Cardiac muscle cell (in vitro differentiated cells and primary cell): ENCODE measurements at regions not wholly inside any gene's neighbourhood (a gene's known extent, or its start where the extent isn't known, plus 50 kb on each side); places are given as distances from the start of the nearest gene placed in this dataset.

Experiments used
- DNase-seq, 2 donors: peaks; one replicate each; pipeline versions ENCODE4 v3.0.0 to v3.0.0-alpha.2; 2010 to 2017; ENCODE audit warnings: low read depth in 1 of 2, low spot score in 1 of 2
- H3K27ac ChIP-seq: fragments of 200-600 bp; sonication (generic); 2 replicates; pipeline ENCODE4 v1.5.1; 2016
- H3K27me3 ChIP-seq: fragments of 200-600 bp; sonication (generic); 2 replicates; pipeline ENCODE4 v1.6.0; 2016; ENCODE audit warnings: control low read depth
- H3K36me3 ChIP-seq: fragments of 200-600 bp; sonication (generic); 2 replicates; pipeline ENCODE4 v1.5.1; 2016; ENCODE audit warnings: control low read depth
- H3K4me1 ChIP-seq: fragments of 200-600 bp; sonication (generic); 2 replicates; pipeline ENCODE4 v1.8.1; 2017; ENCODE audit warnings: low read depth, mild to moderate bottlenecking, mixed run types
- H3K4me3 ChIP-seq: fragments of 200-600 bp; sonication (generic); 2 replicates; pipeline ENCODE4 v1.5.1; 2016; ENCODE audit warnings: mild to moderate bottlenecking
- H3K9me3 ChIP-seq: fragments of 200-600 bp; sonication (generic); 2 replicates; pipeline ENCODE4 v1.5.1; 2017; ENCODE audit warnings: low read depth, mild to moderate bottlenecking, control low read depth
- CTCF ChIP-seq: IDR thresholded peaks from 2 replicates; pipeline ENCODE4 v1.5.1; 2012; ENCODE audit warnings: low read depth, mild to moderate bottlenecking, low read length

- H3K27ac ChIP-seq = peak overlapping the region; percentile 19
- DNase-seq = no peak
Observed at GRCh38 chr1:244952940-244953339, 88.6 kb upstream of the HNRNPU start.

GRCh38 chr1:244952280-244952933, 88.1 kb upstream of the HNRNPU start:
- H3K27ac ChIP-seq = peak overlapping the region; percentile 19

More at GRCh38 chr1:244952940-244953339, 88.6 kb upstream of the HNRNPU start:
- TF ChIP-seq CTCF = no peak
- H3K4me1 ChIP-seq = peaks cover 29% of the 10 kb centered on the region
- H3K4me3 ChIP-seq = no peak overlapping the region
- H3K36me3 ChIP-seq = no peaks in the 10 kb centered on the region
- no peaks in the 10 kb centered on the region for H3K9me3 ChIP-seq
- H3K27me3 ChIP-seq = no peaks in the 10 kb centered on the region

GRCh38 chr1:244948416-244948815, 84.1 kb upstream of the HNRNPU start:
- Histone ChIP-seq H3K27ac (no peak overlapping the region), H3K4me1 (peaks cover 3% of the 10 kb centered on the region), H3K4me3 (no peak overlapping the region), H3K9me3 (no peaks in the 10 kb centered on the region), H3K27me3 (no peaks in the 10 kb centered on the region), H3K36me3 (no peaks in the 10 kb centered on the region)
- no peak for DNase-seq
- no peak for TF ChIP-seq CTCF

More at GRCh38 chr1:244952280-244952933, 88.1 kb upstream of the HNRNPU start:
- Histone ChIP-seq H3K4me3 (no peak overlapping the region), H3K27me3 (no peaks in the 10 kb centered on the region), H3K4me1 (peaks cover 29% of the 10 kb centered on the region), H3K9me3 (no peaks in the 10 kb centered on the region), H3K36me3 (no peaks in the 10 kb centered on the region)
- no peak for TF ChIP-seq CTCF
- no peak for DNase-seq

DNA sequence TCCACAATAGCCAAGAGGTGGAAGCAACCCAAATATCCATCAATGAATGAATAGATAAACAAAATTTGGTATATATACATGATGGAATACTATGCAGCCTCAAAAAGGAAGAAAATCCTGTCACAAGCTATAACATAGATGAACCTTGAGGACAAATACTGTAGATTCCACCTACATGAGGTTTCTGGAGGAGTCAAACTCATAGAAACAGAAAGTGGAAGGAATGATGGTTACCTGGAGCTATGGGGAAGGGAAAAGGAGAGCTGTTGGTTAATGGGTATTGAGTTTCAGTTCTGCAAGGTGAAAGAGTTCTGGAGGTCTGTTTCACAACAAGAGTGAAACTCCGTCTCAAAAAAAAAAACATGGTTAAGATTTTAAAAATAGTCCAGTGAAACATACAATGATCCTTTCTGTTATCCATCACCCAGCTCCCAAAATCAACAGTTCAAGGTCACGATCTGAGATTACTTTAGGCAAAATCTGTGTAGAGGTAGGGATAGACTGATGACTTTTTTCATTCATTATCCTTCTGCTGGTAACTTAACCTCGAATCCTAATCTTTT, 80.8 kb upstream of the HNRNPU start:
- Histone ChIP-seq H3K4me1 (no peaks in the 10 kb centered on the region), H3K4me3 (no peak overlapping the region), H3K27me3 (no peaks in the 10 kb centered on the region), H3K27ac (no peak overlapping the region), H3K9me3 (no peaks in the 10 kb centered on the region), H3K36me3 (no peaks in the 10 kb centered on the region)
- DNase-seq = no peak
- TF ChIP-seq CTCF = no peak

- no peaks in the 10 kb centered on the region for H3K9me3 ChIP-seq
- no peaks in the 10 kb centered on the region for H3K4me1 ChIP-seq
- no peaks in the 10 kb centered on the region for H3K36me3 ChIP-seq
- no peak for DNase-seq
- no peak for TF ChIP-seq CTCF
- H3K27me3 ChIP-seq = no peaks in the 10 kb centered on the region
- H3K27ac ChIP-seq = no peak overlapping the region
- H3K4me3 ChIP-seq = no peak overlapping the region
Observed at GRCh38 chr1:244941121-244941520, 76.8 kb upstream of the HNRNPU start.
